H9 (cell line): ENCODE measurements at regions not wholly inside any gene's neighbourhood (a gene's known extent, or its start where the extent isn't known, plus 50 kb on each side); places are given as distances from the start of the nearest gene placed in this dataset.

Source experiments
- DNase-seq: peaks from one replicate; pipeline ENCODE4 v3.0.0-alpha.2; 2017
- H2AFZ ChIP-seq: one replicate; pipeline ENCODE4 v1.6.1; 2013; ENCODE audit warnings: mild to moderate bottlenecking, low read length, control low read depth, moderate library complexity
- H2AK5ac ChIP-seq: 2 replicates; pipeline ENCODE4 v1.6.1; 2013; ENCODE audit warnings: low read length, control low read depth, mixed read lengths; ENCODE audit not compliant: insufficient read length
- H2BK120ac ChIP-seq: one replicate; pipeline ENCODE4 v1.6.1; 2013; ENCODE audit warnings: low read depth, mild to moderate bottlenecking, low read length, control low read depth, inconsistent platforms; ENCODE audit not compliant: poor library complexity, severe bottlenecking
- H2BK12ac ChIP-seq: 2 replicates; pipeline ENCODE4 v1.6.1; 2013; ENCODE audit warnings: low read length, control low read depth, mixed read lengths, low read depth; ENCODE audit not compliant: insufficient read length
- H2BK15ac ChIP-seq: 2 replicates; pipeline ENCODE4 v1.6.1; 2013; ENCODE audit warnings: low read depth, low read length, control low read depth
- H2BK20ac ChIP-seq: one replicate; pipeline ENCODE4 v1.6.1; 2013; ENCODE audit warnings: low read depth, mild to moderate bottlenecking, low read length, control low read depth, inconsistent platforms; ENCODE audit not compliant: poor library complexity, severe bottlenecking
- H2BK5ac ChIP-seq: 2 replicates; pipeline ENCODE4 v1.6.1; 2013; ENCODE audit warnings: low read length, control low read depth, mixed read lengths; ENCODE audit not compliant: insufficient read length
- H3K14ac ChIP-seq: 2 replicates; pipeline ENCODE4 v1.6.1; 2013; ENCODE audit warnings: low read length, control low read depth; ENCODE audit not compliant: insufficient read depth
- H3K18ac ChIP-seq: 2 replicates; pipeline ENCODE4 v1.6.1; 2013; ENCODE audit warnings: low read depth, mild to moderate bottlenecking, mixed read lengths, low read length, control low read depth; ENCODE audit not compliant: insufficient read length
- H3K23ac ChIP-seq: 2 replicates; pipeline ENCODE4 v1.6.1; 2013; ENCODE audit warnings: low read length, control low read depth, mixed read lengths, low read depth; ENCODE audit not compliant: insufficient read length
- H3K23me2 ChIP-seq: 2 replicates; pipeline ENCODE4 v1.6.1; 2013; ENCODE audit warnings: low read depth, mild to moderate bottlenecking, mixed read lengths, low read length, control low read depth; ENCODE audit not compliant: insufficient read length, poor library complexity, severe bottlenecking
- H3K27ac ChIP-seq: 2 replicates; pipeline ENCODE4 v1.5.1; 2013; ENCODE audit warnings: low read length, control low read depth, mixed read lengths, low read depth; ENCODE audit not compliant: insufficient read length
- H3K27me3 ChIP-seq: 2 replicates; pipeline ENCODE4 v1.6.1; 2013; ENCODE audit warnings: low read length, control low read depth, inconsistent platforms; ENCODE audit not compliant: insufficient read depth
- H3K4ac ChIP-seq: 2 replicates; pipeline ENCODE4 v1.6.1; 2013; ENCODE audit warnings: low read depth, mild to moderate bottlenecking, control low read depth, inconsistent platforms, low read length, moderate library complexity
- H3K4me1 ChIP-seq: 2 replicates; pipeline ENCODE4 v1.6.1; 2013; ENCODE audit warnings: low read length, control low read depth, inconsistent platforms; ENCODE audit not compliant: insufficient read depth
- H3K4me2 ChIP-seq: 2 replicates; pipeline ENCODE4 v1.6.1; 2013; ENCODE audit warnings: low read length, control low read depth, mixed read lengths; ENCODE audit not compliant: insufficient read length, insufficient read depth
- H3K56ac ChIP-seq: 2 replicates; pipeline ENCODE4 v1.6.1; 2013; ENCODE audit warnings: low read depth, mild to moderate bottlenecking, mixed read lengths, low read length, control low read depth; ENCODE audit not compliant: insufficient read length
- H3K79me1 ChIP-seq: 2 replicates; pipeline ENCODE4 v1.6.1; 2013; ENCODE audit warnings: low read depth, mild to moderate bottlenecking, moderate library complexity, low read length, control low read depth, inconsistent platforms; ENCODE audit not compliant: insufficient read depth, poor library complexity, severe bottlenecking
- H3K79me2 ChIP-seq: 2 replicates; pipeline ENCODE4 v1.6.1; 2013; ENCODE audit warnings: low read length, control low read depth, inconsistent platforms; ENCODE audit not compliant: insufficient read depth
- H3K9ac ChIP-seq: 2 replicates; pipeline ENCODE4 v1.6.1; 2013; ENCODE audit warnings: low read length, control low read depth, mixed read lengths; ENCODE audit not compliant: insufficient read length; ENCODE audit errors: extremely low read depth
- H3K9me3 ChIP-seq: one replicate; pipeline ENCODE4 v1.6.1; 2013; ENCODE audit warnings: low read depth, low read length, inconsistent platforms; ENCODE audit not compliant: control insufficient read depth
- H3T11ph ChIP-seq: one replicate; pipeline ENCODE4 v1.6.1; 2013; ENCODE audit warnings: mild to moderate bottlenecking, low read length, control low read depth, inconsistent platforms
- H4K20me1 ChIP-seq: one replicate; pipeline ENCODE4 v1.6.1; 2013; ENCODE audit not compliant: control insufficient read depth, insufficient read length, insufficient read depth
- H4K5ac ChIP-seq: 2 replicates; pipeline ENCODE4 v1.6.1; 2013; ENCODE audit warnings: low read depth, mild to moderate bottlenecking, mixed read lengths, low read length, control low read depth; ENCODE audit not compliant: insufficient read length
- H4K8ac ChIP-seq: replicated peaks from 2 replicates; pipeline ENCODE4 v1.6.1; 2013; ENCODE audit warnings: low read length, control low read depth, mixed read lengths, low read depth; ENCODE audit not compliant: insufficient read length
- H4K91ac ChIP-seq: 2 replicates; pipeline ENCODE4 v1.6.1; 2013; ENCODE audit warnings: low read depth, mild to moderate bottlenecking, moderate library complexity, mixed read lengths, low read length, control low read depth; ENCODE audit not compliant: insufficient read length
- H3K27ac Mint-ChIP-seq, 3 experiments: 2 replicates in 2 of 3; 3 replicates in 1 of 3; pipeline ENCODE4 v1.8.0; 2020 to 2021; ENCODE audit warnings: mixed read lengths in 3 of 3, mild to moderate bottlenecking in 1 of 3, moderate library complexity in 1 of 3
- H3K27me3 Mint-ChIP-seq: 2 replicates; pipeline ENCODE4 v1.8.0; 2021; ENCODE audit warnings: low read depth, mild to moderate bottlenecking, moderate library complexity, mixed read lengths
- H3K36me3 Mint-ChIP-seq, 3 experiments: 2 replicates in 2 of 3; 3 replicates in 1 of 3; pipeline ENCODE4 v1.8.0; 2020 to 2021; ENCODE audit warnings: low read depth in 3 of 3, mixed read lengths in 3 of 3; ENCODE audit not compliant: insufficient read depth in 1 of 3
- H3K4me1 Mint-ChIP-seq, 2 experiments: 2 replicates each; pipeline ENCODE4 v1.8.0; 2020; ENCODE audit warnings: mixed read lengths in 2 of 2
- H3K4me3 Mint-ChIP-seq, 2 experiments: 2 replicates in 1 of 2; 3 replicates in 1 of 2; pipeline ENCODE4 v1.8.0; 2020 to 2021; ENCODE audit warnings: mild to moderate bottlenecking in 2 of 2, mixed read lengths in 2 of 2, moderate library complexity in 1 of 2
- H3K9me3 Mint-ChIP-seq, 2 experiments: 2 replicates in 1 of 2; 3 replicates in 1 of 2; pipeline ENCODE4 v1.8.0; 2020; ENCODE audit warnings: mild to moderate bottlenecking in 2 of 2, mixed read lengths in 2 of 2, moderate library complexity in 1 of 2
- CTCF ChIP-seq: fragments of 200-600 bp; sonication (generic); conservative IDR thresholded peaks from 3 replicates; pipeline ENCODE4 v1.8.0; 2021; ENCODE audit warnings: antibody characterized with exemption, mild to moderate bottlenecking
- WGBS: extraction: QIAGEN DNeasy Blood & Tissue Kit; methylation state at CpG from one replicate; pipeline ENCODE4 v1.1.7; 2013; ENCODE audit warnings: missing lambda C conversion rate, low lambda C conversion rate, mixed read lengths; ENCODE audit not compliant: insufficient read length; ENCODE audit errors: extremely low coverage; 5-methylcytosine and 5-hydroxymethylcytosine counted together

DNA sequence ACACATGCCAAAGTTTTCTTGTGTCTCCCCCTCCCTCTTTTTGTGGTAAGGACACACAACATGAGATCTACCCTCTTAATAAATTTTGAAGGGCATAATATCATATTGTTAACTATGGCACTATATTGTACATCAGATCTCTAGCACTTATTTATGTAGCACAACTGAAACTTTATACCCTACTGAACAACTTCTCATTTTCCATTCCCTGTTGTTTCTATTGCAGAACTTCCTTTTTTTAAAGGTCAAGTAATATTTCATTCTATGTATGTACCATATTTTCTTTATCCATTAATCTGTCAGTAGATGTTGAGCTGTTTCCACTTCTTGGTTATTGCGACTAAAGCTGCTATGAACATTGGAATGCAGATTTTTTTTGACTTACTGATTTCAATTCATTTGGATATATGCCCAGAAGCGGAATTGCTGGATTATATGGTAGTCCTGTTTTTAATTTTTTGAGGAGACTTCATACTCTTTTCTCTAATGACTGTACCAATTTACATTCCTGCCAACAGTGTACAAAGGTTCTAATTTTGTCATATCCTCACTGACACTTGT, 305.3 kb downstream of the PRR16 start:
- H2BK120ac ChIP-seq: no peak overlapping the region
- H4K91ac ChIP-seq: no peak overlapping the region
- no peak for DNase-seq
- TF ChIP-seq CTCF: no peak
- H4K20me1 ChIP-seq: no peaks in the 10 kb centered on the region
- H4K5ac ChIP-seq: no peak overlapping the region
- H4K8ac ChIP-seq: no peak overlapping the region
- H3K23ac ChIP-seq: no peak overlapping the region
- H3K27me3 ChIP-seq: no peaks in the 10 kb centered on the region
- no peaks in the 10 kb centered on the region for H3K79me2 ChIP-seq
- no peak overlapping the region for H3K27ac ChIP-seq
- no peaks in the 10 kb centered on the region for H3K36me3 Mint-ChIP-seq
- no peak overlapping the region for H2BK12ac ChIP-seq
- no peaks in the 10 kb centered on the region for H3K27me3 Mint-ChIP-seq
- H2AK5ac ChIP-seq: no peak overlapping the region
- peaks cover 5 to 15% of the 10 kb centered on the region in 2 experiments for H3K4me1 Mint-ChIP-seq
- H3K4me3 Mint-ChIP-seq: no peak overlapping the region
- no peaks in the 10 kb centered on the region for H3K9me3 ChIP-seq
- H3K4me1 ChIP-seq: no peaks in the 10 kb centered on the region; the same call in 1 of the 2 replicates
- no peak overlapping the region for H3K4me2 ChIP-seq
- no peak overlapping the region for H3K56ac ChIP-seq
- WGBS: no CpG with 5 or more reads among the region's 2 CpGs
- no peak overlapping the region for H2BK20ac ChIP-seq
- no peak overlapping the region for H3K18ac ChIP-seq
- no peak overlapping the region for H2BK15ac ChIP-seq
- H3K9ac ChIP-seq: no peak overlapping the region
- H3K4ac ChIP-seq: no peak overlapping the region
- no peak overlapping the region for H2BK5ac ChIP-seq
- H3T11ph ChIP-seq: no peak overlapping the region
- H3K14ac ChIP-seq: no peak overlapping the region
- no peaks in the 10 kb centered on the region for H3K23me2 ChIP-seq
- no peaks in the 10 kb centered on the region for H3K9me3 Mint-ChIP-seq
- H3K79me1 ChIP-seq: no peaks in the 10 kb centered on the region
- no peak overlapping the region for H2AFZ ChIP-seq
- no peak overlapping the region for H3K27ac Mint-ChIP-seq
